ENCODE measurements at regions not wholly inside any gene's neighbourhood (a gene's known extent, or its start where the extent isn't known, plus 50 kb on each side); places are given as distances from the start of the nearest gene placed in this dataset.

GRCh38 chrX:137195296-137195695 is 161.5 kb upstream of the GPR101 start:
- in situ Hi-C loops (cut with HindIII; ENCODE audit: low pct_ligation_motif_present, low sequenced_read_pairs): no loop called here
- no peak for DNase-seq
- Histone ChIP-seq H3K4me3 (ENCODE audit: low read depth, low read length) (no peak overlapping the region), H3K27ac (no peak overlapping the region), H3K36me3 (replicated peaks) (no peaks in the 10 kb centered on the region), H3K27me3 (replicated peaks) (no peaks in the 10 kb centered on the region)
- TF ChIP-seq CTCF (IDR thresholded peaks at IDR 0.05; ENCODE audit: low read depth, low read length, missing control alignments): no peak

- H3K4me3 ChIP-seq (ENCODE audit: low read depth, low read length): no peak overlapping the region
- in situ Hi-C loops (cut with HindIII; ENCODE audit: low pct_ligation_motif_present, low sequenced_read_pairs): no loop called here
- peak; percentile 5 for DNase-seq
Observed at GRCh38 chrX:137194164-137194563, 160.4 kb upstream of the GPR101 start.

GRCh38 chrX:137187540-137187939 is 153.7 kb upstream of the GPR101 start:
- in situ Hi-C loops (cut with HindIII; ENCODE audit: low pct_ligation_motif_present, low sequenced_read_pairs): no loop called here
- TF ChIP-seq CTCF (IDR thresholded peaks at IDR 0.05; ENCODE audit: low read depth, low read length, missing control alignments): no peak
- no peak overlapping the region for H3K4me3 ChIP-seq (ENCODE audit: low read depth, low read length)

More at GRCh38 chrX:137194164-137194563, 160.4 kb upstream of the GPR101 start:
- TF ChIP-seq CTCF (IDR thresholded peaks at IDR 0.05; ENCODE audit: low read depth, low read length, missing control alignments): peak; percentile 20
- Histone ChIP-seq H3K36me3 (replicated peaks) (no peaks in the 10 kb centered on the region), H3K27me3 (replicated peaks) (no peaks in the 10 kb centered on the region), H3K27ac (no peak overlapping the region)

GRCh38 chrX:137178392-137178791 is 144.6 kb upstream of the GPR101 start:
- TF ChIP-seq CTCF (IDR thresholded peaks at IDR 0.05; ENCODE audit: low read depth, low read length, missing control alignments): no peak

More at GRCh38 chrX:137187540-137187939, 153.7 kb upstream of the GPR101 start:
- no peaks in the 10 kb centered on the region for H3K36me3 ChIP-seq (replicated peaks)
- DNase-seq: no peak
- H3K27ac ChIP-seq: no peak overlapping the region
- H3K27me3 ChIP-seq (replicated peaks): no peaks in the 10 kb centered on the region

GRCh38 chrX:137172317-137172948 is 138.6 kb upstream of the GPR101 start:
- in situ Hi-C loops (cut with HindIII; ENCODE audit: low pct_ligation_motif_present, low sequenced_read_pairs): no loop called here
- no peaks in the 10 kb centered on the region for H3K36me3 ChIP-seq (replicated peaks)
- H3K27me3 ChIP-seq (replicated peaks): no peaks in the 10 kb centered on the region
- H3K4me3 ChIP-seq (ENCODE audit: low read depth, low read length): no peak overlapping the region
- DNase-seq: no peak
- no peak for TF ChIP-seq CTCF (IDR thresholded peaks at IDR 0.05; ENCODE audit: low read depth, low read length, missing control alignments)
- H3K27ac ChIP-seq: no peak overlapping the region

More at GRCh38 chrX:137178392-137178791, 144.6 kb upstream of the GPR101 start:
- in situ Hi-C loops (cut with HindIII; ENCODE audit: low pct_ligation_motif_present, low sequenced_read_pairs): no loop called here
- Histone ChIP-seq H3K4me3 (ENCODE audit: low read depth, low read length) (no peak overlapping the region), H3K36me3 (replicated peaks) (no peaks in the 10 kb centered on the region), H3K27me3 (replicated peaks) (no peaks in the 10 kb centered on the region), H3K27ac (no peak overlapping the region)
- no peak for DNase-seq

- H3K4me3 ChIP-seq (ENCODE audit: low read depth, low read length): no peak overlapping the region
- no peaks in the 10 kb centered on the region for H3K36me3 ChIP-seq (replicated peaks)
- in situ Hi-C loops (cut with HindIII; ENCODE audit: low pct_ligation_motif_present, low sequenced_read_pairs): no loop called here
- no peak for TF ChIP-seq CTCF (IDR thresholded peaks at IDR 0.05; ENCODE audit: low read depth, low read length, missing control alignments)
- no peak overlapping the region for H3K27ac ChIP-seq
- no peaks in the 10 kb centered on the region for H3K27me3 ChIP-seq (replicated peaks)
- no peak for DNase-seq
Observed at GRCh38 chrX:137171626-137172025, 137.8 kb upstream of the GPR101 start.

Measured in brain microvascular endothelial cell (primary cell).